NCI-H187 treated with DMSO at 0.1 percent for 48 hours (cell line): ENCODE measurements at regions not wholly inside any gene's neighbourhood (a gene's known extent, or its start where the extent isn't known, plus 50 kb on each side); places are given as distances from the start of the nearest gene placed in this dataset.
"Not testable (repeated sequence)": the region's sequence is repeated elsewhere in the genome, so short reads cannot be mapped to it uniquely, and the experiment has no call there.

Experiments
- DNase-seq: peaks from one replicate; lab custom pipeline; 2025; lab: John Stamatoyannopoulos, UW

- DNase-seq: no peak
Measured at GRCh38 chr12:127038152-127038551, 1228.8 kb upstream of the TMEM132C start.

GRCh38 chr12:127038761-127039160, 1228.2 kb upstream of the TMEM132C start:
- no peak for DNase-seq

GRCh38 chr12:127041985-127042625, 1224.9 kb upstream of the TMEM132C start:
- DNase-seq: no peak

- DNase-seq: no peak
Measured at GRCh38 chr12:127043731-127044130, 1223.2 kb upstream of the TMEM132C start.

GRCh38 chr12:127044836-127045235, 1222.1 kb upstream of the TMEM132C start:
- no peak for DNase-seq

GRCh38 chr12:127046467-127046866, 1220.5 kb upstream of the TMEM132C start:
- DNase-seq: no peak

- no peak for DNase-seq
Measured at GRCh38 chr12:127048057-127048456, 1218.9 kb upstream of the TMEM132C start.

GRCh38 chr12:127048525-127048924, 1218.4 kb upstream of the TMEM132C start:
- DNase-seq: not testable (repeated sequence)

GRCh38 chr12:127051139-127051538, 1215.8 kb upstream of the TMEM132C start:
- DNase-seq: no peak

- no peak for DNase-seq
Measured at GRCh38 chr12:127052511-127053232, 1214.3 kb upstream of the TMEM132C start.

- DNase-seq: no peak
Measured at GRCh38 chr12:127054531-127054930, 1212.4 kb upstream of the TMEM132C start.

GRCh38 chr12:127060310-127060847, 1206.6 kb upstream of the TMEM132C start:
- DNase-seq: no peak

- DNase-seq: no peak
Measured at GRCh38 chr12:127060933-127061332, 1206.0 kb upstream of the TMEM132C start.

- peak; percentile 14 for DNase-seq
Measured at GRCh38 chr12:127063339-127064072, 1203.5 kb upstream of the TMEM132C start.

- DNase-seq: no peak
Measured at GRCh38 chr12:127064207-127064606, 1202.8 kb upstream of the TMEM132C start.

- DNase-seq: no peak
Measured at GRCh38 chr12:127065595-127065994, 1201.4 kb upstream of the TMEM132C start.

- peak; percentile 36 for DNase-seq
Measured at GRCh38 chr12:127070515-127071157, 1196.3 kb upstream of the TMEM132C start.

- DNase-seq: no peak
Measured at GRCh38 chr12:127074161-127074560, 1192.8 kb upstream of the TMEM132C start.

GRCh38 chr12:127075981-127076380, 1191.0 kb upstream of the TMEM132C start:
- no peak for DNase-seq

GRCh38 chr12:127077262-127078045, 1189.5 kb upstream of the TMEM132C start:
- DNase-seq: no peak

GRCh38 chr12:127078577-127079350, 1188.2 kb upstream of the TMEM132C start:
- no peak for DNase-seq
